ENCODE measurements at regions not wholly inside any gene's neighbourhood (a gene's known extent, or its start where the extent isn't known, plus 50 kb on each side); places are given as distances from the start of the nearest gene placed in this dataset.
"Not testable (repeated sequence)": the region's sequence is repeated elsewhere in the genome, so short reads cannot be mapped to it uniquely, and the experiment has no call there.

DNA sequence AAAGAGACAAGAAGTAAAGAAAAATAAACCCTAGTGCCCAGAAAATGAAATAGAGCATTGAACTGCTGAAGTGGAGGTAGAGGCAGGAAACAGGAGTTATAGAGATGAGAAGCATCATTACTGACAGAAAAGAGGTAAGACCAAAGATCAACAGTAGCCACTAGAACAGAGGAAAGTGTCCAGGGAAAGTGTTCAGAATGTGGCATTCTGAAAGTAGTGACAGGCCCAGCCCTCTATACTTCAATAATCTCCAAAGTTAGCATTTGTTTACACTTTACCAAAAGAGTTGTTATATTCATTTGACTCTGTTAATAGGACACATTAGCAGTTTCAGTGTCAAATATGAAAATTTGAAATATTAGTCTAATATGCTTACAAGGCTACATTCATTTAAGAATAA lies 727.1 kb upstream of the NECTIN3 start:
- no peak for ATAC-seq

DNA sequence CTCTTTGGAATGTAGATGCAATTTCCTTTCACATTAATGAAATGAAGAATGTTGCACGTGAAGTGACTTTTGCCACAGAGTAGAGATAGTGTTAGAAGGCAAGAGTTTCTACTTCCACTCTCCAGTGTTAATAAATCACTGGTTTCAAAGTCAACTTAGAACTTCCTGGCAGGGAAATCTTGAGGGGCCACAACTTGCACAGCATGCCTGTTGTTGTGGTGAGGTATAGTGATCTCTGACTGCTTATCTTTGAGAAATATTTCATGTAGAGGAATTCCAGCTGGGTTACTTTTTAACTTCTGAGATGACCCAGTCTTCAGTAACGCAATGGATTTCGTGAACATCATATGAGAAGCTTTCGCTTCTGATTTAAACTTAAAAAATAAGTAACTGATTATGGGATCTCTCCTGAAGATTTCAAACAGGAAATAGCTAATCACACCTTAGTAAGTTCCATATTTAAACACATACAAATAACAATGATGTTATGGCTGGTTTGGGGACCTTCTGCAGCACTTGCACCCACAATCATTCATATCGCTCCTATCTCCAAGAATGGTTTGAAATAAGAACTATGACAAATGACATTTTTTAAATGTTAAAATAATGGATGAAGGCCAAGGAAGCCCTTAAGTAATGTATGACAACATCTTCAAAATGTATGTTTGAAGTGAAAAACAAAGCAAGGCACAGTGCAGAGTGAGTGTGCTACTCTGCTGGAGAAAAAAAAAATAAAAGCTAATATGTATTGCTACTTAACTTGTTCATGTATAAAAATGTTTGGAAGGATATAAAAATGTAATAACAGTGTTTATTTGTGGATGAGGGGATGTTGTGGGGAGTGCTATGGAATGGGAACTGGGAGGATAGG lies 726.5 kb upstream of the NECTIN3 start:
- no peak for ATAC-seq

DNA sequence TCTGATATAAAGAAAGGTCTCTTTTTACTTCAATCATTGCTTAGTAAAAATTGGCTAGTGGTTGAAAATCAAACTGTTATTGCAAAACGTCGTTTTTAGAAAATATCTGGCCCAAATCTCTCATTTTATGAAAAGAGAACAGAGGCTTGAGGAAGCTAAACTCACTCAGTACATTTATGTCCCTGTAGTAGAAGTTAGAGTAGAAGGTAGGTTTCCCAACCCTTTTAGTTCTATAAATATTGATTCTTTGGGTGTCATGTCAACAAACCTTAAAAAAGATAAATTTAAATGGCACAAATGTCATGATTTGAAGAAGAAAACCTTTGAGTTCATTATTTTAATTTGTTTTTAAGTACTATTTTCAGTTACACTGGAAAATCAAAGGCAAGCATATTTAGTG lies 722.3 kb upstream of the NECTIN3 start:
- no peak for ATAC-seq

DNA sequence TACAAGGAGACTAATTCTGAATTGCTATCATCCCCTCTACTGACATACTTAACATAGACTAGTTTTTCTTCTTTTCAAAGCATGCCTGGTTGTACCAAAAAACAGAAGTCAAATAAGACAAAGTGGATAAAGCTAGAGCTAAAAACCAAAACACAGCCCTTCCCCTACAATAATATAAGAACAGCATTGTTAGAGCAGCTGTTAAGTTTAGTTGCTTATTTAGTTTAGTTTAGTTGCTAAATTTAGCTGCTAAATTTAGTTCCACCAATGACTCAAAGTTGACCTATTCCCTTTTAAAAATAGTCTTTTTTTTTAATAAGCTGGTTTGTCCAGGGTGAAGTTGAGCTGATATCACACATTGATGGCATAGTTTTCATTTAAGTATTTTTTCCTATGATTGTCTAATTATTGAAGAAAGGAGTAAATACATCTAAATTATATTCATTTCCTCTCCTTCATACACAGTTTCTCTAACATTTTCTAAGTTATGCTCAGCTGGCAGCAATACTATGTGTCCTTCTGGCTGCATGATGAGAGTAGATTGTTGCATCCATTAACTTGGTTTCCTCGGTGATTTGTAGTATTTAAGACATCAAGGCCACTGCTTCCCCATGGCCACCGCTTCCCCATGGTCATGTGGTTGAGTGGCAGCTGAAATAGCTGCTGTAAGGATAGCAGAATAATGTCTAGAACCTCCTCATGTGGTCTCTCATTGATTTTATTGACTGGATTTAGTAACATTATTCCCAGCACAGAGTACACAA lies 718.6 kb upstream of the NECTIN3 start:
- no peak for ATAC-seq

DNA sequence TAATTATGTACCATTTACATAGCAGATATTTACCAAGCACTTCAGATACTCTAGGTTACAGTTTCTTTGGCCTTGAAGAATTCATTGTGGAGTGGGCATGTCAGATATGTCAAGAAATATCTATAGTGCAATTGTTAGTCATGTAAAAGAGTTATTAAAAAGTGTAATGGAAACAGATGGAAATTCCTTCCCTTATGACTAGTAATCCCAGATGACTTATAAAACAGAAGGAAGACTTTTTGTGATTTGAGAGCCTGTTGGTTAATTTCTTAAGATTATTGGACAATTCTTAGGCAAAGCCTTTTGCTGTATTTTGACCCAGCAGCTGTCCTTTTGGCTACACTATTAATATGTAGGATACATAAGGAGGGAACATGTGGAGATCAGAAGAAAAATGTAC lies 708.9 kb upstream of the NECTIN3 start:
- no peak for ATAC-seq

DNA sequence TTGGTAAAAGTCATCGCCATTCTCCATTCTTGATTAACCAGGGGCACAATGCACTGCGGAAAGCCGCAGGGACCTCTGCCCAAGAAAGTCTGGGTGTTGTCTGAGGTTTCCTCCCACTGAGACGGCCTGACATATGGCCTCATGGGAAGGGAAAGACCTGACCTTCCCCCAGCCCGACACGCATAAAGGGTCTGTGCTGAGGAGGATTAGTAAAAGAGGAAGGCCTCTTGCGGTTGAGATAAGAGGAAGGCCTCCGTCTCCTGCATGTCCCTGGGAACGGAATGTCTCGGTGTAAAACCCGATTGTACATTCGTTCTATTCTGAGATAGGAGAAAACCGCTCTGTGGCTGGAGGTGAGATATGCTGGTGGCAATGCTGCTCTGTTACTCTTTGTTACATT lies 704.3 kb upstream of the NECTIN3 start:
- ATAC-seq = not testable (repeated sequence)

DNA sequence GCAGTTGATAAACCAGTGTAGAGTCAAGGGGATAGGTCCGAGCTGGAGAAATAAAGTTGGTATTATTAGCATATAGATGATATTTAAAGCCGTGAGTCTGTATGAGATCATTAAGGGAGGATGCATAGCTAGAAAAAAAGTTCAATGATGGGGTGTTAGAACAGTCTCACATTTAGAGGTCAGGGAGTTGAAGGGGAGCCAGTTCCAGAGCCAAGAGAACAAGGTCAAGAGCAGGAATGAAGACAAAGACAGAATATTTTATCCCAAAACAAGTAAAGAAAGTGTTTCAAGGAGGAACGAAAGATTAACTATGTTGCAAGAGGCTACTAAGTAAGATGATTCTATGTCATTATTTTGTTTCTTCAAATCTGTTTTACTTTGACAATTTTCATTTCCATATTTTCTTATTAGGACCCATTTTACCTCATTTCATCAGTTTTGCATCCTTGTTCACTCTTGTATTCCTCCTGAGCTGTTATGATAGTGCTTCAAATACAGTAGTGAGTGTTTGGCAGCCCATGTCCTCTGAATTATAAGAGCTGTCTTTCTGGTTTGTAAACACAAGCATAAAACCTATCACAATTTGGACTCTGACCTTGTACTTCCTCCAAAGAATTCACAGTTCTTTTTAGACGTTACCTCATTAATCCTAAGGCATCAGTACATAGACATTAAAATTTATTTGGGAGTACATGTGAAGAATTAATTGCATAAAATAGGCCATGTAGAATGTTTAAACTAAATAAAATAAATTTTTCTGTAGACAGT lies 695.7 kb upstream of the NECTIN3 start:
- ATAC-seq = no peak

DNA sequence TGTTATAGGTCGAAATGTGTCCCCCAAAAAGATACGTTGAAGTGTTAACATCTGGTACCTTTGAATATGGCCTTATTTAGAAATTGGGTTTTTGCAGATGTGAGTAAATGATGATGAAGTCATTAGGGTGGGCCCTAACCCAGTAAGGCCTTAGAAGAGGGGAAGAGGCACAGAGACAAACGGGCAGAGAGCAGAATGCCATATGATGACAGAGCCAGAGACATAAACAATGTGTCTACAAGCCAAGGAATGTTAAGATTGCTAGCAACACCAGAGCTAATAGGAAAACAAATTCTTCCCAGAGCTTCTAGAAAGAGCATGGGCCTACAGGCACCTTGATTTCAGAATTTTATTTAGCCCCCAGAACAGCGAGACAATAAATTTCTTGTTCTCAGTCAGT lies 693.1 kb upstream of the NECTIN3 start:
- ATAC-seq = no peak

DNA sequence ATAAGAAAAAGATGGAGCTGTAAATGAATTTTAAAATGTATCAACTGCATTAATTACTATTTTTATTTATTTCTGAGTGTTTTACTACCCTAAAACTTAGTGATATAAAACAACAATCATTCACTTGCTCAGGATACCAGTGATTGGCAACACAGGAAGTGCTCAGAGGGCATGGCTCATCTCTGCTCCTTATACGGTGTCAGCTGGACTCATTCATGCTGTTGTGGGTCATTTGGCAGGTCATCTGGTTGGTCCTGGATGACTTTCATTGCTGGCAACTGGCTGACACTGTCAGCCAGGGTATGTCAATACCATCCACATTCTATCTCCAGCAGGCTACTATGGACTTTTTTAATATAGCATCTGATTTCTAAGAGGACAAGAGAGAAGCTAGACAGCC lies 689.6 kb upstream of the NECTIN3 start:
- ATAC-seq = no peak

DNA sequence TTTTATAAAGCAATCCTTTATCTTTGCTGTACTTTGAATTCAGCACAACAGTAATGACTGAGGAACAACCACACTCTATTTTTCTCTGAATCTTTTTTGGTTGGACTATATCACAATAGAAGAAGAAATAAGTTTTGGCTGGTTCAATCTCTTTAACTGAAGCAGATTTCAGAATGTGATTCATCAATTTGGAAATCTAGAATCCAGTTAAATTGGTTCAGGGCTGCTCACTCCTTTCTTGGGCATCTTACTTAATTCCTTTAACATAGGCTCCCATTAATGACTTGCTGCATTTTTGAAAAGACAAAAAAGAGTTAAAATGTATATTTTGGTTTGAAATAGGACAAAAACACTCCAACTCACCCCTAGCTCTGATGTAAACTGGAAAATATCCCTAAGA lies 688.3 kb upstream of the NECTIN3 start:
- no peak for ATAC-seq

DNA sequence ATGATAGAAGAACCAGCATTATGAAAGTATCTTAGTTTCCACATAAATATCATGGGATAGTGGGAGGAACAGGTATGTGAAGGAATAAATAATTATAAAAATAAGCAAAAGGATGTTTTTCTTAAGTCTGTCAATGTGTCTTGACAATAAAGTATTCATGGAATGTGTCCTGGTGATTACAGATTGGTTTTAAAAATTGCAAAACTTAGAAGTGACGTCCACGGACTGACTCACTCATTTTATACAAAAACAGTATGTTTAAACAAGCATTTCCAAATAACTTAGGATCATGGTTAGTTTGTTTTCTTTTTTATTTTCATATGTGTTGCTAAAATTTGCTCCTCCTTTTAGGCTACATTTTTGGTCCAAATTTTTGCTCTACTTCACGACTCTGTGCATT lies 687.0 kb upstream of the NECTIN3 start:
- ATAC-seq = no peak

DNA sequence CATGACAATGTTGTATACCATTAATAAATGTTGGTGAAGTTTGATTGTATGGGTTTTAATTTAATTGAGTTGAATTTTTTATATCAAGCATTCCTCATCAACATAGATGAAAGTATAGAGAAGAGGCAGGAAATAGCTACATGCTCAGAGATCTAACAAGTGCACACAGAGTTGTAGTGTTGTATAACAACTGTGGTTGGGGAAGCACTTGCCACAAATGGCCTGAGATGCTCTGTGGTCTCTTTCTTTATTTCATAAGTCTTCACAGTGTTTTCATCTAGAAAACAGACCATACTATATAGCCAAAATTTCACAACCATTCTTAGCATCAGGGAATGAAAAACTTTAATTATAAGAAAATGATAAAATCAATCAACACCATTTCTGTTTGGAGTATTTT lies 682.6 kb upstream of the NECTIN3 start:
- no peak for ATAC-seq

DNA sequence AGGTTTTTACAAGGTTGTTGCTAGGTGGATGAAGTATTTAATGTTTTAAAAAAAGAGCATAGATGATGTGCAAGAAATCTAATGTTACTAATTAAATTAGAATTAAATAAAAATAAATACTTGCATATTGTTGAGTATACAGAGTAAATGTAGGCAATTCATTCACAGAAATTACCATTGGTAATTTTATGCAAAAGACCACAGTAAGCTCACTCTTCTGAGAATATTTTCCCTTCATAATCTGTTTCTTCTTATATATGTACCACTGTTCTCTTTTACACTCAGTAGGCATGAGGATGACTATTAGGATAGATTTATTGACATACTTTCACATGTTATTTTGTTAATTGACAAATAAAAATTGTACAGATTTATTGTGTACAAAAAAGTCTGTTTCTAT lies 681.2 kb upstream of the NECTIN3 start:
- ATAC-seq = no peak

DNA sequence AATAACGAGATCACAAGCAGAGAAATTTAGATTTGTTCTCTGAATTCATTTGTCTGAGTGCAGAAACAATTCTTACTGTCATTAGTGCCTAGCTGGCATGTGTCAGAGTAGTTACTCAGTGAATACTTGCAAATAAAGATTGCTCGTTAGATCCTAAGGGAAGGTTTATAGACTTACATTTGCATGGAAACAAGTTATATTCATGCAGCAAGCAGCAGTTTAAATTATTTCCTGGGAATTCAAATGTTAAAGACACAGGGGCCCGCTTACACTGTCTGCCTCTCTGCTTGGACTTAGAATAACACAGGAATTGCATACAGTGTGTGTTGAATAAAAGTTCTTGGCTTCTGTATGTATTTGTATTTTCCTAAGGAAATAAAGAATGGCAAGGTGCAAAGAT lies 680.6 kb upstream of the NECTIN3 start:
- ATAC-seq = no peak

DNA sequence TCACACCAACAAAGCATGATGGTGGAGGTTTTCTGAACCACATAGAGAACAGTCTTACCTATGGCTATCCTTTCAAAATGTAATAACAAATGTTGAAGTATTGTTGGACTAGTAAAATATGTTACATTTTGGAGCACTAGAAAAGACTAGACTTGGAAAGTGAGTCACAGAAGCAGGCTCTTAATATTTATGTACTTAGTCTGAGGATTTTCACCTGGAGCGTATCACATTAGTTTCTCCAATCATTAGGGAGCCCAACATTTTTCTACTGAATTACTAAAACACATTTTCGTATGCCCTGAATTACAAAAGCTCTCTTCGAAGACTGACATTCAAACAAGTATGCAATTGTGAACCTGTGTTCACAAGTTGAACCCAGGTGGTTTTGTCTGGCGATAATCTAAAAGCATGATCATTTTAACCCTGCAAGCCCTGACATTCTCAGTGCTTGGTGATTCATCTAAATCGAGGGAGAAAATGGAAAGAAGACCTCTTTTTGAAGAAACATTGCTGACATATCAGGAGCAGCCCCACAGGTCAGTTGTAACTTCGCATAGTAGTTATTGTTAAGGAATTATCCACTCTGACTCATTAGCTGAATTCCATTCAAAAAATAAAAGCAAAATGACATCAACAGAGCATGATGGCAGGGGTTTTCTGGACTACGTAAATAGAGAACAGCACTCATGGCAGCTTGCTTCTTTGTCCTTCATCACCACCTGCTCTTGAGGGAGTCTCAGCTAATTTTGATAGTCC lies 679.8 kb upstream of the NECTIN3 start:
- ATAC-seq = no peak

DNA sequence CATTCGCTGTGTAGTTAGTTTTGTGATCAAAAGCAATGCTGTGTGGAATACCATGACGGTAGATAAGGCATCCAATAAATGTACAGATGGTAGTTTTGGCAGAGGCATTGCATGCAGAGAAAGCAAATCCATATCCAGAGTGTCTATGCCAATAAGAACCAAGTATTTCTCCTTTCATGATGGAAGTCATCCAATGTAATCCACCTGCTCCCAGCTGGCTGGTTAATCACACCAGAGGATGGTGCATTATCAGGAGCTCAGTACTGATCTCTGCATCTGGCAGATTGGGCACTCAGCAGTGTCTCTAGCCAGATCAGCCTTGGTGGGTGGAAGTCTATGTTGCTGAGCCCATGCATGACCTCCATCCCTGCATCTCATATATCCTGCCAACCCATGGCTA lies 677.7 kb upstream of the NECTIN3 start:
- ATAC-seq = no peak

DNA sequence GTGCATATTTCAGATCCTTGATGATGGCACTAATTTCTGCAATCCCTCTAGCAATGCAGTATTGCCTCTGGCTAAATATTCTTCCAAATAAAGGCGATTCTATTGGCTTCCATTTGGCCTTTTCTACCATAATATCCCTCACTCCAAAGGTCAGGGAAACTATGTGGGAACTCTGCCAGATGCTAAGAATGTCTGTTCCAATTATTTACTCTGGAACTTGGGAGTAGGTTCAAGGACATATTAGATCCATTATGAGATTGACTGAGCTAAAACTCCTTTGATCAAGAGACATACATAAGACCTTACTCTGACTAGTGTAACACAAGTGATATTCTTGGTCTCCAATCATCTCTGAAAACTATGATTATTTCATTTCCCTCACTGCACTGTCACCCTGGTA lies 674.5 kb upstream of the NECTIN3 start:
- ATAC-seq = no peak

DNA sequence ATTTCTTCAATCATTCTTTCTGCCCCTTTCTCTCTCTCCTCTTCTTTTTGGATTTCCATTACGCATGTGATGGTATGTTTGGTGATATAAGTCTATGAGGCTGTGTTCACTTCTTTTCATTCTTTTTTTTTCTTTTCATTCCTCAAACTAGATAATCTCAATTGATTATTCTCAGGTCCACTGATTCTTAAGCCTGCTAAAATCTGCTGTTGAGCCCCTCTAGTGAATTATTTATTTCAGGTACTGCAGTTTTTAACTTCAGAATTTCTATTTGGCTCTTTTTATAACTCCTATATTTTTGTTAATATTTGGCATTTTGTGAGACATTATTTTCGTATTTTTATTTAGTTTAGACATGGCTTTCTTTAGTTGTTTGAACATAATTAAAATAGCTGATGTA lies 671.3 kb upstream of the NECTIN3 start:
- ATAC-seq = no peak

DNA sequence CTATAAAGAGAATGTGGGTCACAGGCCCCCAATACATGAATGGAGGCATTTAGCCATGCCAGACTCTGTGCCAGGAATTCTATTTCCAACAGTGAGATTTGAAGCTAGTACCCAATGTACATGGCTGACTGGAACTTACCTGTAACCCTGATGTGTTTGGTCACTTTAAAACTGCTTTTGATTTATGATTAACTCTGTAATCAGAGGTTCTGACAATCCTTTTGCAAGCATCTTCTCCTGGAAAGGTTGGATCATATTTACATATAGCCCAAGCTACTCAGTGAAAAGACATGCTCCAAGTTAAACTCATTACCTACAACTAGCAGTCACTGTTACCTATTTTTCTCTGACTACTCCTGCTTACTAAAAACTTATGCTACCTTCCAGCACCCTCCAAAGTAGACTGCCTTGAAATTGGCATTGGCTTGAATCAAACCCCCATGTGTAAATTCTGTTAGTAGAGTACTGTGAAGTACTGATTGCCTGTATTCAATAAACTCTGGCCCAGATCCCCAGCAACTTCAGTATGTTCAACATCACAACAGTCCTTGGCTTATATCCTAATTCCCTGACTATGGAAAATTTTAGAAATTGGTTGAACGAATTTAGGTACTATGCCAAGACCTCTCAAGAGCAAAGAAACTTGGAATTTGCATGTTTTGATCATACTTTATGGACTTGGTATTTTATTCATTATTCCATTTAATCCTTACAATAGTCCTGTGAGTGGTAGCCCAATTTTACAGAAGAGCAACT lies 665.6 kb upstream of the NECTIN3 start:
- ATAC-seq = no peak

DNA sequence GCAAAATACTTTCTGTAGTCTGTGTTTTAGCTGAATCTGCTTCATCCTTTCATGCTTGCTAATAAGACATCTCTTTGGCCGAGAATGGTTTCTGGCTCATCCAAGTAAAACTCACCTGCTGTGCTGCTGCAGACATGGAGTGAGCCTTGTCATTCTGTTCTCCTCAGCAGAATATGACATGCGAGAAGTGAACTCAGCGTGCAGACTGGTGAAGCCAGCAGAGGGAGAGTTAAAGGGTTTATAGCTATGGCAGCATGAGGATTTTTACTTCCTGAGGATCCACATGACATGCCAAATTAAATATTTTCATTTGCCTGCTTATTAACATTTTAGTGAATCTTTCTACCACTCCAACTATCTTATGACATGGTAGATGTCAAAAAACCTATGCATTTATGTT lies 658.4 kb upstream of the NECTIN3 start:
- no peak for ATAC-seq

DNA sequence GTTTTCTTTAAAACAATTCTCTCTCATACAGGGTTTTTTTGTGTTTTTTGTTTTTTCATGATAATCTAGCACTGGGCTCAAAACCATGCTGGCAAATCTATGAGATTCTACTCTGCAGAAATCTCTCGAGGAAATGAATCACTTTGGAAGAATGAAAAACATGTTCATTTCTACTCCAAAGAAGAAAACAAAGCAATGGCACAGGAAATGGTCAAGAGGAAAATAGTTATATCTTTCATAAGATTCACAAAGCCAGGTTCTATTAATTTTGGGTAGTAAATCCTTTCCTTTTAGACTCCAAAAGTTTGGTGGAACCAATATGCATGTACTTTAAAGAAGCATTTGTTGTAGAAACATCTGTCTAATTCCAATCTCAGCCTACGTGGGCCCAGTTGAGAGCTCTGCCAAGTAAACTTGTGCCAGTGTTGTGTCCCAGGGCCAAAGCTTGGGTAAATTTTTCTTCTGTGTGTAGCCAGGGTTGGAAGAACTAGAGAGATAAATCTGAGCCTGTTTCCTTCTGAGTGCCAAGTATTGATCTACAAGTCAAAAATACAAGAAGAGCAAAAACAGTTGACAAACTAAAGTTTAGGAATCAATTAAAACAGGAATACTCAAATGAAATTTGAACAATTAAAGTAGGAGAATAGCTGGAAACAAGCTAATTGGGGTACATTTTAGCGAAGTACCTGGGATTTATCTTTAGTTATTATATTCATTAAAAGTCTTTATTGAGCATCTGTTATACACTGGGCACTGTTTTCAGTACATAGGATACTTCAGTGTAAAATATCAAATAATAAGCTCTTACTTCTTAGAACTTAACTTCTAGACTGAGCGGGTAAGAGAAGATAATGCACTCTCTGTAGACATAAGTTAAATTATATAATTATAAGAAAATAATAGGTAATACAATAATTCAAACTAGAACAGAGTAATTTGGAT lies 657.5 kb upstream of the NECTIN3 start:
- no peak for ATAC-seq
